ENCODE measurements at regions not wholly inside any gene's neighbourhood (a gene's known extent, or its start where the extent isn't known, plus 50 kb on each side); places are given as distances from the start of the nearest gene placed in this dataset.

GRCh38 chr1:72734415-72734814 lies 452.1 kb upstream of the NEGR1 start:
- Histone ChIP-seq H2BK15ac (ENCODE audit: low read length) (no peak overlapping the region), H3K4me2 (ENCODE audit: insufficient read depth, low read length, poor library complexity, severe bottlenecking) (no peak overlapping the region), H4K91ac (ENCODE audit: low read depth, low read length, poor library complexity) (no peak overlapping the region), H3K4me3 (ENCODE audit: low read length in 2 of 2) (no peak overlapping the region), H4K8ac (ENCODE audit: low read depth, low read length) (no peak overlapping the region), H2BK12ac (ENCODE audit: low read length) (no peak overlapping the region), H3K36me3 (replicated peaks in 1 of 2; ENCODE audit: control insufficient read depth in 2 of 2, insufficient read depth in 2 of 2, low read length in 2 of 2) (no peaks in the 10 kb centered on the region), H3K23ac (ENCODE audit: low read depth, low read length, poor library complexity) (no peak overlapping the region), H2BK120ac (ENCODE audit: low read depth, low read length) (no peak overlapping the region), H3K79me1 (ENCODE audit: low read depth, low read length) (no peaks in the 10 kb centered on the region), H3K14ac (ENCODE audit: low read length) (no peak overlapping the region), H3K9me3 (replicated peaks in 1 of 2; ENCODE audit: control insufficient read depth in 2 of 2, insufficient read depth in 1 of 2, low read depth in 1 of 2, low read length in 2 of 2) (peaks cover 0 to 4% of the 10 kb centered on the region in 2 donors), H2BK5ac (ENCODE audit: low read length) (no peak overlapping the region), H3K18ac (ENCODE audit: low read length) (no peak overlapping the region), H3K9ac (ENCODE audit: low read depth, low read length, poor library complexity) (no peak overlapping the region), H2AK5ac (ENCODE audit: low read depth, low read length) (no peak overlapping the region), H3K4ac (ENCODE audit: low read length) (no peak overlapping the region), H3K27me3 (ENCODE audit: control insufficient read depth in 3 of 3, insufficient read depth in 3 of 3, low read depth in 1 of 3, low read length in 3 of 3) (no peaks in the 10 kb centered on the region), H3K4me1 (ENCODE audit: control insufficient read depth in 2 of 2, insufficient read depth in 1 of 2, low read depth in 1 of 2, low read length in 2 of 2) (no peaks in the 10 kb centered on the region), H3K27ac (replicated peaks; ENCODE audit: low read length) (no peak overlapping the region), H2AFZ (ENCODE audit: low read length) (no peak overlapping the region)
- WGBS, 2 donors (ENCODE audit: extremely low coverage in 2 of 2, insufficient read length in 2 of 2, insufficient replicate concordance in 1 of 2) = no CpG with 5 or more reads among the region's 1 CpG
- no peak for DNase-seq (ENCODE audit: low spot score)

GRCh38 chr1:72724951-72725861 lies 442.9 kb upstream of the NEGR1 start:
- Histone ChIP-seq H3K27me3 (ENCODE audit: control insufficient read depth in 3 of 3, insufficient read depth in 3 of 3, low read depth in 1 of 3, low read length in 3 of 3) (no peaks in the 10 kb centered on the region), H2AK5ac (ENCODE audit: low read depth, low read length) (peak overlapping the region; percentile 83), H2BK5ac (ENCODE audit: low read length) (no peak overlapping the region), H4K8ac (ENCODE audit: low read depth, low read length) (no peak overlapping the region), H4K91ac (ENCODE audit: low read depth, low read length, poor library complexity) (no peak overlapping the region), H3K36me3 (replicated peaks in 1 of 2; ENCODE audit: control insufficient read depth in 2 of 2, insufficient read depth in 2 of 2, low read length in 2 of 2) (no peaks in the 10 kb centered on the region), H3K4me1 (ENCODE audit: control insufficient read depth in 2 of 2, insufficient read depth in 1 of 2, low read depth in 1 of 2, low read length in 2 of 2) (no peaks in the 10 kb centered on the region), H2BK120ac (ENCODE audit: low read depth, low read length) (peak overlapping the region; percentile 49), H3K14ac (ENCODE audit: low read length) (peak overlapping the region; percentile 67), H3K9me3 (replicated peaks in 1 of 2; ENCODE audit: control insufficient read depth in 2 of 2, insufficient read depth in 1 of 2, low read depth in 1 of 2, low read length in 2 of 2) (peaks cover 0 to 1% of the 10 kb centered on the region in 2 donors), H3K4me3 (ENCODE audit: low read length in 2 of 2) (no peak overlapping the region), H3K23ac (ENCODE audit: low read depth, low read length, poor library complexity) (no peak overlapping the region), H2BK12ac (ENCODE audit: low read length) (no peak overlapping the region), H3K4me2 (ENCODE audit: insufficient read depth, low read length, poor library complexity, severe bottlenecking) (no peak overlapping the region), H3K27ac (replicated peaks; ENCODE audit: low read length) (no peak overlapping the region), H3K18ac (ENCODE audit: low read length) (peak overlapping the region; percentile 89), H2BK15ac (ENCODE audit: low read length) (no peak overlapping the region), H2AFZ (ENCODE audit: low read length) (peak overlapping the region; percentile 51), H3K79me1 (ENCODE audit: low read depth, low read length) (no peaks in the 10 kb centered on the region), H3K9ac (ENCODE audit: low read depth, low read length, poor library complexity) (peak overlapping the region; percentile 12), H3K4ac (ENCODE audit: low read length) (peak overlapping the region; percentile 98)
- no CpG with 5 or more reads among the region's 17 CpGs for WGBS, 2 donors (ENCODE audit: extremely low coverage in 2 of 2, insufficient read length in 2 of 2, insufficient replicate concordance in 1 of 2)
- peak; percentile 26 for DNase-seq (ENCODE audit: low spot score)

- no peak overlapping the region for H2AFZ ChIP-seq (ENCODE audit: low read length)
- no peak overlapping the region for H4K91ac ChIP-seq (ENCODE audit: low read depth, low read length, poor library complexity)
- no peak overlapping the region for H3K4me3 ChIP-seq (ENCODE audit: low read length in 2 of 2)
- H2BK120ac ChIP-seq (ENCODE audit: low read depth, low read length) = no peak overlapping the region
- H3K9me3 ChIP-seq (replicated peaks in 1 of 2; ENCODE audit: control insufficient read depth in 2 of 2, insufficient read depth in 1 of 2, low read depth in 1 of 2, low read length in 2 of 2) = no peaks in the 10 kb centered on the region
- no peak overlapping the region for H2BK12ac ChIP-seq (ENCODE audit: low read length)
- DNase-seq (ENCODE audit: low spot score) = no peak
- no peak overlapping the region for H3K23ac ChIP-seq (ENCODE audit: low read depth, low read length, poor library complexity)
- H3K27me3 ChIP-seq (ENCODE audit: control insufficient read depth in 3 of 3, insufficient read depth in 3 of 3, low read depth in 1 of 3, low read length in 3 of 3) = no peaks in the 10 kb centered on the region
- H3K36me3 ChIP-seq (replicated peaks in 1 of 2; ENCODE audit: control insufficient read depth in 2 of 2, insufficient read depth in 2 of 2, low read length in 2 of 2) = no peaks in the 10 kb centered on the region
- no peak overlapping the region for H3K4me2 ChIP-seq (ENCODE audit: insufficient read depth, low read length, poor library complexity, severe bottlenecking)
- no peak overlapping the region for H3K4ac ChIP-seq (ENCODE audit: low read length)
- no peak overlapping the region for H4K8ac ChIP-seq (ENCODE audit: low read depth, low read length)
- no peak overlapping the region for H3K14ac ChIP-seq (ENCODE audit: low read length)
- H3K4me1 ChIP-seq (ENCODE audit: control insufficient read depth in 2 of 2, insufficient read depth in 1 of 2, low read depth in 1 of 2, low read length in 2 of 2) = no peaks in the 10 kb centered on the region
- no peak overlapping the region for H2AK5ac ChIP-seq (ENCODE audit: low read depth, low read length)
- no peak overlapping the region for H3K9ac ChIP-seq (ENCODE audit: low read depth, low read length, poor library complexity)
- H2BK5ac ChIP-seq (ENCODE audit: low read length) = no peak overlapping the region
- no peak overlapping the region for H3K18ac ChIP-seq (ENCODE audit: low read length)
- no peak overlapping the region for H2BK15ac ChIP-seq (ENCODE audit: low read length)
- H3K27ac ChIP-seq (replicated peaks; ENCODE audit: low read length) = no peak overlapping the region
- H3K79me1 ChIP-seq (ENCODE audit: low read depth, low read length) = no peaks in the 10 kb centered on the region
- WGBS, 2 donors (ENCODE audit: extremely low coverage in 2 of 2, insufficient read length in 2 of 2, insufficient replicate concordance in 1 of 2) = no CpG with 5 or more reads among the region's 5 CpGs
Measured at GRCh38 chr1:72705921-72706320, 423.6 kb upstream of the NEGR1 start.

DNA sequence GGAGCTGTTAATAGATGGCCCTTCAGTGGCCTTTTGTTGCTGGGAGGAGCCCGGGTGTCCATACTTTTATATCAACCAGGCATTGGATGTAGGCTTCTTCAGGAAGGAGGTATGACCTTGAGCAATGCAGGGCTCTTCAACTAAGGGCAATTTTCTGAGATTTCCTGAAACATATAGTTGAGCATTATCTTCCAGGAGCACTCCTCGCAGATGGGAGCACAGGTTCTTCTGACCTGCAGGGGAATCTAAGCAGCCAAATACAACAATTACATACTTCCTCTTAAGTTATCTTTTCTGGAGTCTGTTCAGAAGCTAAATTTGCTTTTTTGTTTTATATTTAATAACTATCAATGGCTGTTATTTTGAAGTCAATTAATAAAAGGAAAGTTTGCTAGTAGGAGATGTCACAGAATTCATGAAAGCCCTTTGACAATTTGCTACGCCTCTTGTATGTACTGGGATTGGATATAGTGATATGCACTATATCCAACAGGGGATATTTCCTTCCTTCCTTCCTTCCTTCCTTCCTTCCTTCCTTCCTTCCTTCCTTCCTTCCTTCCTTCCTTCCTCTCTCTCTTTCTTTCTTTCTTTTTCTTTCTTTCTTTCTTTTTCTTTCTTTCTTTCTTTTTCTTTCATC lies 422.6 kb upstream of the NEGR1 start:
- no peak overlapping the region for H2BK5ac ChIP-seq (ENCODE audit: low read length)
- H3K4me1 ChIP-seq (ENCODE audit: control insufficient read depth in 2 of 2, insufficient read depth in 1 of 2, low read depth in 1 of 2, low read length in 2 of 2) = no peaks in the 10 kb centered on the region
- no peak overlapping the region for H2AFZ ChIP-seq (ENCODE audit: low read length)
- H2AK5ac ChIP-seq (ENCODE audit: low read depth, low read length) = no peak overlapping the region
- no peak overlapping the region for H3K4ac ChIP-seq (ENCODE audit: low read length)
- H3K14ac ChIP-seq (ENCODE audit: low read length) = no peak overlapping the region
- no peaks in the 10 kb centered on the region for H3K27me3 ChIP-seq (ENCODE audit: control insufficient read depth in 3 of 3, insufficient read depth in 3 of 3, low read depth in 1 of 3, low read length in 3 of 3)
- no peak overlapping the region for H4K8ac ChIP-seq (ENCODE audit: low read depth, low read length)
- no peaks in the 10 kb centered on the region for H3K9me3 ChIP-seq (replicated peaks in 1 of 2; ENCODE audit: control insufficient read depth in 2 of 2, insufficient read depth in 1 of 2, low read depth in 1 of 2, low read length in 2 of 2)
- no peak overlapping the region for H2BK15ac ChIP-seq (ENCODE audit: low read length)
- no peak overlapping the region for H3K23ac ChIP-seq (ENCODE audit: low read depth, low read length, poor library complexity)
- no peak overlapping the region for H3K27ac ChIP-seq (replicated peaks; ENCODE audit: low read length)
- H3K79me1 ChIP-seq (ENCODE audit: low read depth, low read length) = no peaks in the 10 kb centered on the region
- no peak overlapping the region for H2BK12ac ChIP-seq (ENCODE audit: low read length)
- no peak for DNase-seq (ENCODE audit: low spot score)
- no peak overlapping the region for H2BK120ac ChIP-seq (ENCODE audit: low read depth, low read length)
- no CpG with 5 or more reads among the region's 3 CpGs for WGBS, 2 donors (ENCODE audit: extremely low coverage in 2 of 2, insufficient read length in 2 of 2, insufficient replicate concordance in 1 of 2)
- no peak overlapping the region for H3K9ac ChIP-seq (ENCODE audit: low read depth, low read length, poor library complexity)
- H3K36me3 ChIP-seq (replicated peaks in 1 of 2; ENCODE audit: control insufficient read depth in 2 of 2, insufficient read depth in 2 of 2, low read length in 2 of 2) = no peaks in the 10 kb centered on the region
- no peak overlapping the region for H3K4me3 ChIP-seq (ENCODE audit: low read length in 2 of 2)
- H4K91ac ChIP-seq (ENCODE audit: low read depth, low read length, poor library complexity) = no peak overlapping the region
- no peak overlapping the region for H3K4me2 ChIP-seq (ENCODE audit: insufficient read depth, low read length, poor library complexity, severe bottlenecking)
- no peak overlapping the region for H3K18ac ChIP-seq (ENCODE audit: low read length)
